HCT116 (cell line): ENCODE measurements at regions not wholly inside any gene's neighbourhood (a gene's known extent, or its start where the extent isn't known, plus 50 kb on each side); places are given as distances from the start of the nearest gene placed in this dataset.

Source experiments
- ATAC-seq: fragments of 200-7000 bp; cut with Tn5 transposase; 2 replicates; pipeline ENCODE4 v1.9.1; 2020; ENCODE audit warnings: mild to moderate bottlenecking, moderate library complexity
- BruUV-seq: library from RNA; stranded (reverse); fragments of 400-500 nt; replicated peaks from 2 replicates; lab custom pipeline; 2021; lab: Mats Ljungman, UMichigan
- CTCF ChIA-PET: fragments of 300-600 bp; sonication (Branson Sonifier 250); formaldehyde crosslinking; loops from one replicate; lab custom pipeline; 2021; ENCODE audit warnings: antibody characterized with exemption; lab: Charles Lee
- POLR2A ChIA-PET: fragments of 300-600, 350-600 bp; sonication (Branson Sonifier 250); formaldehyde crosslinking; loops from one replicate; lab custom pipeline; 2021; ENCODE audit warnings: antibody characterized with exemption; lab: Charles Lee
- RAD21 ChIA-PET, 2 experiments: fragments of 300-600 bp; sonication (Branson Sonifier 250); formaldehyde crosslinking; loops; one replicate each; lab custom pipeline; 2023; ENCODE audit warnings: low total read pairs in 2 of 2; ENCODE audit not compliant: uncharacterized antibody in 2 of 2, unreplicated experiment in 2 of 2, low non-redundant PET in 1 of 2; lab: Charles Lee
- DNase-seq: peaks from one replicate; pipeline ENCODE4 v3.0.0-alpha.2; 2010; ENCODE audit warnings: low read depth, low spot score
- H2AFZ ChIP-seq: fragments of 200-600 bp; shearing (Covaris generic), sonication (generic); 2 replicates; pipeline ENCODE4 v1.6.1; 2017; ENCODE audit warnings: low read depth, mixed run types, mixed read lengths, antibody characterized with exemption, low read length; ENCODE audit not compliant: poor library complexity, severe bottlenecking
- H3K27ac ChIP-seq: 2 replicates; pipeline ENCODE4 v1.5.1; 2012; ENCODE audit warnings: low read depth, low read length
- H3K27me3 ChIP-seq: fragments of 200-600 bp; sonication (generic); 2 replicates; pipeline ENCODE4 v1.6.1; 2016; ENCODE audit warnings: mixed run types, low read length, mixed read lengths; ENCODE audit not compliant: insufficient read depth
- H3K36me3 ChIP-seq, 2 experiments: fragments of 200-500 bp in 1 of 2; fragments of 200-600 bp in 1 of 2; sonication (Bioruptor generic) in 1 of 2; sonication (generic) in 1 of 2; 2 replicates each; pipeline versions ENCODE4 v1.5.1 to v1.6.1; 2014 to 2016; ENCODE audit warnings: low read length in 2 of 2, inconsistent platforms in 1 of 2, mixed read lengths in 1 of 2, mixed run types in 1 of 2; ENCODE audit not compliant: insufficient read depth in 2 of 2, control insufficient read depth in 1 of 2
- H3K4me1 ChIP-seq, 2 experiments: fragments of 200-600 bp in 1 of 2; sonication (generic) in 1 of 2; 2 replicates each; pipeline versions ENCODE4 v1.5.1 to v1.6.1; 2012 to 2017; ENCODE audit warnings: low read length in 2 of 2, inconsistent platforms in 1 of 2, mild to moderate bottlenecking in 1 of 2, mixed read lengths in 1 of 2, mixed run types in 1 of 2, moderate library complexity in 1 of 2; ENCODE audit not compliant: insufficient read depth in 2 of 2, control insufficient read depth in 1 of 2
- H3K4me2 ChIP-seq: fragments of 200-600 bp; sonication (generic); 2 replicates; pipeline ENCODE4 v1.6.1; 2017; ENCODE audit warnings: mixed run types, low read length, mixed read lengths
- H3K4me3 ChIP-seq, 2 experiments: fragments of 200-600 bp in 1 of 2; sonication (generic) in 1 of 2; replicated peaks in 1 of 2; 2 replicates each; pipeline ENCODE4 v1.5.1; 2011 to 2016; ENCODE audit warnings: low read length in 2 of 2, control low read depth in 1 of 2, low read depth in 1 of 2, mild to moderate bottlenecking in 1 of 2, mixed read lengths in 1 of 2, mixed run types in 1 of 2
- H3K79me2 ChIP-seq: fragments of 200-600 bp; sonication (generic); 2 replicates; pipeline ENCODE4 v1.6.1; 2017; ENCODE audit warnings: mild to moderate bottlenecking, mixed run types, low read length, moderate library complexity, mixed read lengths; ENCODE audit not compliant: insufficient read depth
- H3K9ac ChIP-seq: fragments of 200-600 bp; sonication (generic); 2 replicates; pipeline ENCODE4 v1.6.1; 2016; ENCODE audit warnings: low read length, mixed read lengths
- H3K9me2 ChIP-seq: fragments of 200-600 bp; sonication (generic), shearing (Covaris generic); 2 replicates; pipeline ENCODE4 v1.6.1; 2017; ENCODE audit warnings: mixed run types, mild to moderate bottlenecking, moderate library complexity; ENCODE audit not compliant: insufficient read depth
- H3K9me3 ChIP-seq, 2 experiments: fragments of 200-500 bp in 1 of 2; fragments of 200-600 bp in 1 of 2; sonication (Bioruptor generic) in 1 of 2; sonication (generic) in 1 of 2; 2 replicates each; pipeline ENCODE4 v1.6.1; 2014 to 2017; ENCODE audit warnings: low read length in 2 of 2, mixed read lengths in 2 of 2, inconsistent platforms in 1 of 2, low read depth in 1 of 2, mild to moderate bottlenecking in 1 of 2, mixed run types in 1 of 2, moderate library complexity in 1 of 2; ENCODE audit not compliant: control insufficient read depth in 1 of 2, insufficient read depth in 1 of 2
- H4K20me1 ChIP-seq: fragments of 200-600 bp; sonication (generic), shearing (Covaris generic); 2 replicates; pipeline ENCODE4 v1.6.1; 2017; ENCODE audit warnings: mixed run types, mild to moderate bottlenecking, moderate library complexity; ENCODE audit not compliant: insufficient read depth
- CBX3 ChIP-seq: IDR thresholded peaks from 2 replicates; pipeline ENCODE4 v1.6.1; 2012; ENCODE audit warnings: low read depth
- CTCF ChIP-seq, 3 experiments: fragments of 200-600 bp in 1 of 3; sonication (generic) in 1 of 3; IDR thresholded peaks in 2 of 3; conservative IDR thresholded peaks in 1 of 3; 2 replicates each; pipeline ENCODE4 v1.5.1; 2012 to 2017; ENCODE audit warnings: low read depth in 2 of 3, low read length in 2 of 3, antibody characterized with exemption in 1 of 3, borderline replicate concordance in 1 of 3, control low read depth in 1 of 3, mild to moderate bottlenecking in 1 of 3, mixed read lengths in 1 of 3, mixed run types in 1 of 3, moderate library complexity in 1 of 3; ENCODE audit not compliant: insufficient read depth in 1 of 3
- EZH2 ChIP-seq: fragments of 200-600 bp; sonication (generic); IDR thresholded peaks from 2 replicates; pipeline ENCODE4 v1.6.1; 2017; ENCODE audit warnings: antibody characterized with exemption, mixed run types
- FOSL1 ChIP-seq: IDR thresholded peaks from 2 replicates; pipeline ENCODE4 v1.6.1; 2012; ENCODE audit warnings: low read depth
- MAX ChIP-seq: IDR thresholded peaks from 2 replicates; pipeline ENCODE4 v1.6.1; 2012
- POLR2A ChIP-seq: IDR thresholded peaks from 2 replicates; pipeline ENCODE4 v1.7.0; 2011; ENCODE audit warnings: borderline replicate concordance; ENCODE audit not compliant: insufficient read depth, insufficient read length; ENCODE audit errors: extremely low read depth
- ZBTB33 ChIP-seq: IDR thresholded peaks from 2 replicates; pipeline ENCODE4 v1.6.1; 2011; ENCODE audit warnings: mild to moderate bottlenecking, low read length, moderate library complexity; ENCODE audit not compliant: insufficient replicate concordance; ENCODE audit errors: extremely low read depth
- ZFX ChIP-seq: fragments of 450-650 bp; IDR thresholded peaks from 2 replicates; pipeline ENCODE4 v1.6.1; 2017
- ZNF274 ChIP-seq: fragments of 200-500 bp; sonication (Bioruptor generic); IDR thresholded peaks from 2 replicates; pipeline ENCODE4 v1.6.1; 2014; ENCODE audit warnings: mild to moderate bottlenecking, low read depth, low read length, inconsistent platforms
- intact Hi-C: fragments of 100-400 bp; cut with micrococcal nuclease; formaldehyde crosslinking; loops from 2 replicates; pipeline ENCODE4 v1.10.0; 2022

GRCh38 chr4:137740141-137740540 is 207.8 kb upstream of the PCDH18 start (continued):
- no peak for TF ChIP-seq ZBTB33
- TF ChIP-seq CTCF (IDR thresholded peaks at IDR 0.05 in 2 of 3, conservative IDR thresholded peaks at IDR 0.05 in 1 of 3; ENCODE audit: borderline replicate concordance in 1 of 3, insufficient read depth in 1 of 3, low read depth in 2 of 3, low read length in 2 of 3) = no peak
- TF ChIP-seq ZNF274 = no peak
- TF ChIP-seq EZH2 = no peak
- TF ChIP-seq MAX = no peak
- TF ChIP-seq CBX3 = no peak
- TF ChIP-seq POLR2A = no peak
- TF ChIP-seq FOSL1 = no peak

GRCh38 chr4:137739391-137739790 is 207.1 kb upstream of the PCDH18 start:
- Histone ChIP-seq H3K9me3 (no peaks in the 10 kb centered on the region), H4K20me1 (no peaks in the 10 kb centered on the region), H3K79me2 (no peaks in the 10 kb centered on the region), H3K9me2 (no peaks in the 10 kb centered on the region), H3K4me1 (no peaks in the 10 kb centered on the region), H3K4me3 (no peak overlapping the region), H2AFZ (no peak overlapping the region), H3K36me3 (no peaks in the 10 kb centered on the region), H3K27ac (no peak overlapping the region)
- ATAC-seq (no peak), DNase-seq (no peak)
- intact Hi-C loops = loop anchor here (10.0 kb wide), 2 partner anchors 295 to 615 kb away; no protein-coding TSS in a partner anchor
- ChIA-PET POLR2A (no interaction called here), CTCF (no interaction called here), RAD21 (no interaction called here)
- no TSS peak for BruUV-seq
- TF ChIP-seq ZFX = no peak
- TF ChIP-seq, all 23 proteins: peak for 0
- Histone ChIP-seq H3K4me2 (no peak overlapping the region), H3K9ac (no peak overlapping the region), H3K27me3 (no peaks in the 10 kb centered on the region)
